OCI-LY7 (cell line): ENCODE measurements at regions not wholly inside any gene's neighbourhood (a gene's known extent, or its start where the extent isn't known, plus 50 kb on each side); places are given as distances from the start of the nearest gene placed in this dataset.
"Not testable (repeated sequence)": the region's sequence is repeated elsewhere in the genome, so short reads cannot be mapped to it uniquely, and the experiment has no call there.

ENCODE experiments used
- BruUV-seq: library from RNA; stranded (reverse); fragments of 400-500 nt; replicated peaks from 2 replicates; lab custom pipeline; 2021; lab: Mats Ljungman, UMichigan
- CTCF ChIA-PET: fragments of 300-600 bp; sonication (Branson Sonifier 250); formaldehyde crosslinking; loops from one replicate; lab custom pipeline; 2022; ENCODE audit warnings: antibody characterized with exemption; ENCODE audit not compliant: unreplicated experiment; lab: Charles Lee
- POLR2A ChIA-PET: fragments of 300-600 bp; sonication (Branson Sonifier 250); formaldehyde crosslinking; loops from one replicate; lab custom pipeline; 2022; ENCODE audit warnings: antibody characterized with exemption; lab: Charles Lee
- DNase-seq: peaks from one replicate; pipeline ENCODE4 v3.0.0-alpha.2; 2015; ENCODE audit warnings: low spot score
- H2AFZ ChIP-seq: fragments of 200-600 bp; sonication (generic), shearing (Covaris generic); 2 replicates; pipeline ENCODE4 v1.6.1; 2014; ENCODE audit warnings: mild to moderate bottlenecking, antibody characterized with exemption, low read length, moderate library complexity
- H3K27ac ChIP-seq: fragments of 200-600 bp; sonication (generic); 2 replicates; pipeline ENCODE4 v1.5.1; 2014; ENCODE audit warnings: mixed run types, low read depth, mild to moderate bottlenecking, moderate library complexity, low read length, inconsistent platforms; ENCODE audit not compliant: poor library complexity, severe bottlenecking
- H3K36me3 ChIP-seq: fragments of 200-600 bp; sonication (generic); 2 replicates; pipeline ENCODE4 v1.6.1; 2014; ENCODE audit warnings: mild to moderate bottlenecking, antibody characterized with exemption, low read length, moderate library complexity, mixed read lengths; ENCODE audit not compliant: insufficient read depth
- H3K4me1 ChIP-seq: fragments of 200-600 bp; sonication (generic); 2 replicates; pipeline ENCODE4 v1.5.1; 2014; ENCODE audit warnings: mild to moderate bottlenecking, low read length; ENCODE audit not compliant: insufficient read depth, poor library complexity, severe bottlenecking
- H3K4me2 ChIP-seq: fragments of 200-600 bp; sonication (generic); 2 replicates; pipeline ENCODE4 v1.6.1; 2014; ENCODE audit warnings: mild to moderate bottlenecking, low read length
- H3K4me3 ChIP-seq: fragments of 200-600 bp; sonication (generic); 2 replicates; pipeline ENCODE4 v1.5.1; 2014; ENCODE audit warnings: mild to moderate bottlenecking, low read depth, low read length; ENCODE audit not compliant: poor library complexity, severe bottlenecking
- H3K79me2 ChIP-seq: fragments of 200-600 bp; sonication (generic); 2 replicates; pipeline ENCODE4 v1.6.1; 2016; ENCODE audit warnings: low read depth, mild to moderate bottlenecking, low read length, moderate library complexity, mixed read lengths; ENCODE audit not compliant: insufficient read depth
- H3K9me2 ChIP-seq: fragments of 200-600 bp; sonication (generic); 2 replicates; pipeline ENCODE4 v1.6.1; 2016; ENCODE audit warnings: mild to moderate bottlenecking, low read length, mixed read lengths; ENCODE audit not compliant: insufficient read depth
- H3K9me3 ChIP-seq: fragments of 200-600 bp; sonication (generic); 2 replicates; pipeline ENCODE4 v1.6.1; 2014; ENCODE audit warnings: mild to moderate bottlenecking, mixed run types, low read length, mixed read lengths
- H4K20me1 ChIP-seq: fragments of 200-600 bp; sonication (generic); 2 replicates; pipeline ENCODE4 v1.6.1; 2014; ENCODE audit warnings: mild to moderate bottlenecking, antibody characterized with exemption, low read length, moderate library complexity, mixed read lengths; ENCODE audit not compliant: insufficient read depth
- CTCF ChIP-seq: fragments of 200-600 bp; sonication (generic); conservative IDR thresholded peaks from 2 replicates; pipeline ENCODE4 v1.5.1; 2014; ENCODE audit warnings: mild to moderate bottlenecking, antibody characterized with exemption, low read length, moderate library complexity, mixed read lengths
- EZH2phosphoT487 ChIP-seq: fragments of 200-600 bp; sonication (generic); IDR thresholded peaks from 2 replicates; pipeline ENCODE4 v1.6.1; 2018; ENCODE audit warnings: low read depth, borderline replicate concordance, mild to moderate bottlenecking, mixed run types, antibody characterized with exemption, low read length, moderate library complexity, mixed read lengths
- intact Hi-C: fragments of 100-400 bp; cut with micrococcal nuclease; formaldehyde crosslinking; loops from one replicate; pipeline ENCODE4 v1.10.0; 2022; ENCODE audit not compliant: unreplicated experiment

GRCh38 chr1:157335056-157335455 is 196.9 kb upstream of the ETV3 start:
- no peak overlapping the region for H3K4me3 ChIP-seq
- no peaks in the 10 kb centered on the region for H3K4me1 ChIP-seq
- intact Hi-C loops, result no loop called here
- no peaks in the 10 kb centered on the region for H3K36me3 ChIP-seq
- H3K79me2 ChIP-seq, result no peaks in the 10 kb centered on the region
- POLR2A ChIA-PET, result interaction anchor here (0.7 kb wide), 1 partner anchor 16 kb away, joined by 3 read pairs; no protein-coding TSS in a partner anchor
- no peak overlapping the region for H3K4me2 ChIP-seq
- no peak for DNase-seq
- H3K9me2 ChIP-seq, result no peaks in the 10 kb centered on the region
- CTCF ChIA-PET, result no interaction called here
- H3K27ac ChIP-seq, result no peak overlapping the region
- 0 out of 2 replicates have a peak, but pooled peaks cover 3% of the 10 kb centered on the region for H3K9me3 ChIP-seq
- no TSS peak for BruUV-seq
- no peak overlapping the region for H2AFZ ChIP-seq
- TF ChIP-seq EZH2phosphoT487 (no peak), CTCF (no peak)
- no peaks in the 10 kb centered on the region for H4K20me1 ChIP-seq

GRCh38 chr1:157334041-157334440 is 195.8 kb upstream of the ETV3 start:
- intact Hi-C loops, result no loop called here
- CTCF ChIA-PET, result no interaction called here
- H3K4me1 ChIP-seq, result no peaks in the 10 kb centered on the region
- TF ChIP-seq CTCF, result no peak
- no peak overlapping the region for H3K4me3 ChIP-seq
- H3K36me3 ChIP-seq, result no peaks in the 10 kb centered on the region
- H3K9me3 ChIP-seq, result 0 out of 2 replicates have a peak, but pooled peaks cover 8% of the 10 kb centered on the region
- no peaks in the 10 kb centered on the region for H3K79me2 ChIP-seq
- BruUV-seq, result no TSS peak
- no peak overlapping the region for H3K4me2 ChIP-seq
- no peak overlapping the region for H3K27ac ChIP-seq
- H4K20me1 ChIP-seq, result no peaks in the 10 kb centered on the region
- POLR2A ChIA-PET, result no interaction called here
- H3K9me2 ChIP-seq, result no peaks in the 10 kb centered on the region
- no peak for DNase-seq
- H2AFZ ChIP-seq, result no peak overlapping the region

- H4K20me1 ChIP-seq, H3K79me2 ChIP-seq, POLR2A ChIA-PET, H3K9me3 ChIP-seq, H3K4me1 ChIP-seq, H3K4me3 ChIP-seq, H2AFZ ChIP-seq, H3K4me2 ChIP-seq, H3K9me2 ChIP-seq, DNase-seq, intact Hi-C loops, BruUV-seq, H3K27ac ChIP-seq, H3K36me3 ChIP-seq, CTCF ChIA-PET: not testable (repeated sequence)
These were observed 192.0 kb upstream of the ETV3 start for GRCh38 chr1:157330177-157330576.

- POLR2A ChIA-PET, result interaction anchor here (0.9 kb wide), 1 partner anchor 9 kb away, joined by 3 read pairs; no protein-coding TSS in a partner anchor
- intact Hi-C loops, H2AFZ ChIP-seq, H3K4me1 ChIP-seq, H3K9me3 ChIP-seq, H4K20me1 ChIP-seq, H3K4me2 ChIP-seq, H3K79me2 ChIP-seq, H3K27ac ChIP-seq, H3K4me3 ChIP-seq, CTCF ChIA-PET, BruUV-seq, H3K9me2 ChIP-seq, DNase-seq, H3K36me3 ChIP-seq: not testable (repeated sequence)
These were observed 189.9 kb upstream of the ETV3 start for GRCh38 chr1:157328120-157328519.
